ENCODE measurements at regions not wholly inside any gene's neighbourhood (a gene's known extent, or its start where the extent isn't known, plus 50 kb on each side); places are given as distances from the start of the nearest gene placed in this dataset.

DNA sequence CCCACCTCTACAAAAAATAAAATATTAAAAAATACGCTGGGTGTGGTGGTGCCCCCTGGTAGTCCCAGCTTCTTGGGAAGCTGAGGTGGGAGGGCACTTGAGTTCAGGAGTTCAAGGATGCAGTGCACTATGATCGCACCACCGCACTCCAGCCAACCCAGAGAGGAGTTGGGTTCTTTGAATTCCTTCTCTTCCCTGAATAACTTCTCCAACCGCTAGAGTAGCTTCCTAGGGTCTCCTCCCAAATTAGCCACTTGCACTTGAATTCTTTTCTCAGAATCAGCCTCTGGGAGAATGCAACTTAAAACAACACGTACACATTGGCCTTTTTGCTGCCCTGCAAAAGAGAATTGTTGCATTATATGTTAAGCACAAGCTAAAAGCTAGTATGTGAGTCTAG, 272.5 kb downstream of the ABHD5 start:
- TF ChIP-seq, protein P1, sequence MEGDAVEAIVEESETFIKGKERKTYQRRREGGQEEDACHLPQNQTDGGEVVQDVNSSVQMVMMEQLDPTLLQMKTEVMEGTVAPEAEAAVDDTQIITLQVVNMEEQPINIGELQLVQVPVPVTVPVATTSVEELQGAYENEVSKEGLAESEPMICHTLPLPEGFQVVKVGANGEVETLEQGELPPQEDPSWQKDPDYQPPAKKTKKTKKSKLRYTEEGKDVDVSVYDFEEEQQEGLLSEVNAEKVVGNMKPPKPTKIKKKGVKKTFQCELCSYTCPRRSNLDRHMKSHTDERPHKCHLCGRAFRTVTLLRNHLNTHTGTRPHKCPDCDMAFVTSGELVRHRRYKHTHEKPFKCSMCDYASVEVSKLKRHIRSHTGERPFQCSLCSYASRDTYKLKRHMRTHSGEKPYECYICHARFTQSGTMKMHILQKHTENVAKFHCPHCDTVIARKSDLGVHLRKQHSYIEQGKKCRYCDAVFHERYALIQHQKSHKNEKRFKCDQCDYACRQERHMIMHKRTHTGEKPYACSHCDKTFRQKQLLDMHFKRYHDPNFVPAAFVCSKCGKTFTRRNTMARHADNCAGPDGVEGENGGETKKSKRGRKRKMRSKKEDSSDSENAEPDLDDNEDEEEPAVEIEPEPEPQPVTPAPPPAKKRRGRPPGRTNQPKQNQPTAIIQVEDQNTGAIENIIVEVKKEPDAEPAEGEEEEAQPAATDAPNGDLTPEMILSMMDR (IDR thresholded peaks at IDR 0.05; ENCODE audit: poor library complexity) = no peak
- no peak for TF ChIP-seq EZH2 (IDR thresholded peaks at IDR 0.05; ENCODE audit: borderline replicate concordance)
- TF ChIP-seq EZH2phosphoT487 (IDR thresholded peaks at IDR 0.05; ENCODE audit: low read depth, severe bottlenecking, unreplicated experiment) = no peak

Data from hepatocyte (in vitro differentiated cells).